SU-DHL-6 (cell line): ENCODE measurements at regions not wholly inside any gene's neighbourhood (a gene's known extent, or its start where the extent isn't known, plus 50 kb on each side); places are given as distances from the start of the nearest gene placed in this dataset.

Source experiments
- H2AFZ ChIP-seq: fragments of 200-600 bp; sonication (generic); 2 replicates; pipeline ENCODE4 v1.6.1; 2014; ENCODE audit warnings: low read depth, mild to moderate bottlenecking, moderate library complexity, mixed read lengths, antibody characterized with exemption, low read length; ENCODE audit not compliant: severe bottlenecking
- H3F3A ChIP-seq: fragments of 200-600 bp; shearing (Covaris generic); 2 replicates; pipeline ENCODE4 v1.6.0; 2016; ENCODE audit warnings: antibody characterized with exemption, mild to moderate bottlenecking; ENCODE audit not compliant: insufficient read depth
- H3K27ac ChIP-seq: fragments of 200-600 bp; sonication (generic); 2 replicates; pipeline ENCODE4 v1.5.1; 2016; ENCODE audit warnings: low read depth, mild to moderate bottlenecking, low read length, moderate library complexity, mixed read lengths
- H3K27me3 ChIP-seq: fragments of 200-600 bp; sonication (generic), shearing (Covaris generic); 2 replicates; pipeline ENCODE4 v1.6.0; 2014; ENCODE audit warnings: mild to moderate bottlenecking, low read length
- H3K36me3 ChIP-seq: fragments of 200-600 bp; sonication (generic); 2 replicates; pipeline ENCODE4 v1.6.1; 2014; ENCODE audit warnings: mild to moderate bottlenecking, low read length, mixed read lengths
- H3K4me2 ChIP-seq: fragments of 300-600, 200-600 bp; shearing (Covaris generic), sonication (generic); 2 replicates; pipeline ENCODE4 v1.6.0; 2014; ENCODE audit warnings: low read length, low read depth, mild to moderate bottlenecking; ENCODE audit not compliant: poor library complexity, severe bottlenecking
- H3K4me3 ChIP-seq: fragments of 200-600 bp; sonication (generic); 2 replicates; pipeline ENCODE4 v1.5.1; 2014; ENCODE audit warnings: antibody characterized with exemption, low read length, mild to moderate bottlenecking, mixed read lengths; ENCODE audit not compliant: insufficient read depth, poor library complexity, severe bottlenecking
- H3K79me2 ChIP-seq: fragments of 200-600 bp; sonication (generic); 2 replicates; pipeline ENCODE4 v1.6.1; 2014; ENCODE audit warnings: mild to moderate bottlenecking, low read length, moderate library complexity; ENCODE audit not compliant: insufficient read depth
- H3K9ac ChIP-seq: fragments of 200-600 bp; sonication (generic); 2 replicates; pipeline ENCODE4 v1.7.0; 2014; ENCODE audit warnings: mild to moderate bottlenecking, low read length
- H3K9me2 ChIP-seq: fragments of 200-600 bp; sonication (generic); replicated peaks from 2 replicates; pipeline ENCODE4 v1.6.1; 2014; ENCODE audit warnings: low read length; ENCODE audit not compliant: insufficient read depth
- H3K9me3 ChIP-seq: fragments of 200-600 bp; sonication (generic); 2 replicates; pipeline ENCODE4 v1.6.1; 2014; ENCODE audit warnings: low read length, mixed read lengths; ENCODE audit not compliant: insufficient read depth
- H4K20me1 ChIP-seq: fragments of 200-600 bp; sonication (generic); 2 replicates; pipeline ENCODE4 v1.6.1; 2014; ENCODE audit warnings: low read depth, mild to moderate bottlenecking, antibody characterized with exemption, low read length, moderate library complexity, mixed read lengths
- EZH2phosphoT487 ChIP-seq: fragments of 200-600 bp; sonication (generic), shearing (Covaris generic); conservative IDR thresholded peaks from 2 replicates; pipeline ENCODE4 v1.6.1; 2018; ENCODE audit warnings: mild to moderate bottlenecking, antibody characterized with exemption, low read length, moderate library complexity, mixed read lengths
- TF ChIP-seq, protein P1 (sequence below): fragments of 200-600 bp; sonication (generic); IDR thresholded peaks from one replicate; pipeline ENCODE4 v1.5.1; 2017; ENCODE audit warnings: antibody characterized with exemption, mild to moderate bottlenecking, low read length, moderate library complexity; ENCODE audit not compliant: insufficient read depth, poor library complexity, severe bottlenecking

DNA sequence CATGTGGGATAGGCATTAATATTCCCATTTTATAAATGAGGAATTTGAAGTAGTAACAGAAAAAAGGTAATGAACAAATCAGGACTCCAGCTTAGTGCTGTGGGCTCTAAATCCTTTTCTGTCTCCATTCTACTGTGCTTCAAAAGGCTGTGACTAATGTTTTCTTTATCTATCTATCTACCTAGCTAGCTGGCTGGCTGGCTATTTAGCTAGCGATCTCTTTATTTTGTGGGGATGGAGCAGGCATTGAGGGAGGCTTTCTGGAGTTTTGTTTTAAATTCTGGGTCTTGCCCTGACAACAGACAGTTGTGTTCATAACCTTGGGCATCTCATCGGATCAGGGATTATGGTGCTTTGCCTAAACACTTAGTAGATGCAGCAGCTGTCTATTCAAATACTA, 139.2 kb downstream of the SOX4 start:
- Histone ChIP-seq H3K27me3 (no peaks in the 10 kb centered on the region), H3K36me3 (no peaks in the 10 kb centered on the region), H3F3A (no peaks in the 10 kb centered on the region), H3K9ac (no peak overlapping the region), H3K79me2 (no peaks in the 10 kb centered on the region), H3K9me3 (no peaks in the 10 kb centered on the region), H4K20me1 (no peaks in the 10 kb centered on the region), H3K4me2 (no peak overlapping the region), H2AFZ (no peak overlapping the region), H3K4me3 (no peak overlapping the region), H3K27ac (no peak overlapping the region), H3K9me2 (no peaks in the 10 kb centered on the region)
- TF ChIP-seq, protein P1, sequence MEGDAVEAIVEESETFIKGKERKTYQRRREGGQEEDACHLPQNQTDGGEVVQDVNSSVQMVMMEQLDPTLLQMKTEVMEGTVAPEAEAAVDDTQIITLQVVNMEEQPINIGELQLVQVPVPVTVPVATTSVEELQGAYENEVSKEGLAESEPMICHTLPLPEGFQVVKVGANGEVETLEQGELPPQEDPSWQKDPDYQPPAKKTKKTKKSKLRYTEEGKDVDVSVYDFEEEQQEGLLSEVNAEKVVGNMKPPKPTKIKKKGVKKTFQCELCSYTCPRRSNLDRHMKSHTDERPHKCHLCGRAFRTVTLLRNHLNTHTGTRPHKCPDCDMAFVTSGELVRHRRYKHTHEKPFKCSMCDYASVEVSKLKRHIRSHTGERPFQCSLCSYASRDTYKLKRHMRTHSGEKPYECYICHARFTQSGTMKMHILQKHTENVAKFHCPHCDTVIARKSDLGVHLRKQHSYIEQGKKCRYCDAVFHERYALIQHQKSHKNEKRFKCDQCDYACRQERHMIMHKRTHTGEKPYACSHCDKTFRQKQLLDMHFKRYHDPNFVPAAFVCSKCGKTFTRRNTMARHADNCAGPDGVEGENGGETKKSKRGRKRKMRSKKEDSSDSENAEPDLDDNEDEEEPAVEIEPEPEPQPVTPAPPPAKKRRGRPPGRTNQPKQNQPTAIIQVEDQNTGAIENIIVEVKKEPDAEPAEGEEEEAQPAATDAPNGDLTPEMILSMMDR = no peak
- TF ChIP-seq EZH2phosphoT487 = no peak

GRCh38 chr6:21733311-21733710, 139.8 kb downstream of the SOX4 start:
- Histone ChIP-seq H3K9me2 (no peaks in the 10 kb centered on the region), H3K4me3 (no peak overlapping the region), H3F3A (no peaks in the 10 kb centered on the region), H2AFZ (no peak overlapping the region), H3K4me2 (no peak overlapping the region), H3K36me3 (no peaks in the 10 kb centered on the region), H3K27ac (no peak overlapping the region), H3K9me3 (no peaks in the 10 kb centered on the region), H3K9ac (no peak overlapping the region), H3K79me2 (no peaks in the 10 kb centered on the region), H3K27me3 (no peaks in the 10 kb centered on the region), H4K20me1 (no peaks in the 10 kb centered on the region)
- no peak for TF ChIP-seq EZH2phosphoT487
- TF ChIP-seq, protein P1 = no peak

GRCh38 chr6:21734204-21734603, 140.7 kb downstream of the SOX4 start:
- Histone ChIP-seq H3K27me3 (no peaks in the 10 kb centered on the region), H3K9me3 (no peaks in the 10 kb centered on the region), H3K79me2 (no peaks in the 10 kb centered on the region), H3K36me3 (no peaks in the 10 kb centered on the region), H3K4me3 (no peak overlapping the region), H3K4me2 (no peak overlapping the region), H4K20me1 (no peaks in the 10 kb centered on the region), H3K9ac (no peak overlapping the region), H2AFZ (no peak overlapping the region), H3F3A (no peaks in the 10 kb centered on the region), H3K27ac (no peak overlapping the region), H3K9me2 (no peaks in the 10 kb centered on the region)
- TF ChIP-seq EZH2phosphoT487 = no peak
- TF ChIP-seq, protein P1 = no peak
